Endothelial cell of umbilical vein (primary cell): ENCODE measurements at regions not wholly inside any gene's neighbourhood (a gene's known extent, or its start where the extent isn't known, plus 50 kb on each side); places are given as distances from the start of the nearest gene placed in this dataset.

Source experiments
- BruUV-seq: library from RNA; stranded (reverse); fragments of 400-500 nt; replicated peaks from 2 replicates; lab custom pipeline; 2021; lab: Mats Ljungman, UMichigan
- CTCF ChIA-PET: fragments of 300-600, 350-600 bp; sonication (Branson Sonifier 250); formaldehyde crosslinking; loops from one replicate; lab custom pipeline; 2021; ENCODE audit warnings: antibody characterized with exemption, inconsistent platforms; lab: Charles Lee
- POLR2A ChIA-PET: fragments of 300-600, 350-600 bp; sonication (Branson Sonifier 250); formaldehyde crosslinking; loops from one replicate; lab custom pipeline; 2021; ENCODE audit warnings: antibody characterized with exemption, inconsistent platforms; lab: Charles Lee
- DNase-seq: peaks from one replicate; pipeline ENCODE4 v3.0.0-alpha.2; 2011; ENCODE audit warnings: low read depth, low spot score
- FAIRE-seq: peaks from 2 replicates; lab custom pipeline; 2011; peaks lifted over from hg19 to GRCh38; lab: Jason Lieb, UNC
- H2AFZ ChIP-seq: 2 replicates; pipeline ENCODE4 v1.6.0; 2012; ENCODE audit warnings: low read depth, low read length, control low read depth, inconsistent platforms
- H3K27ac ChIP-seq: 2 replicates; pipeline ENCODE4 v1.5.1; 2011; ENCODE audit warnings: low read depth, mild to moderate bottlenecking, control low read depth, low read length, moderate library complexity; ENCODE audit not compliant: insufficient read depth
- H3K27me3 ChIP-seq, 2 experiments: 2 replicates each; pipeline versions ENCODE4 v1.6.0 to v1.6.1; 2011; ENCODE audit warnings: low read length in 2 of 2, mixed read lengths in 1 of 2; ENCODE audit not compliant: control insufficient read depth in 2 of 2, insufficient read depth in 2 of 2
- H3K36me3 ChIP-seq, 2 experiments: 2 replicates in 1 of 2; 3 replicates in 1 of 2; pipeline ENCODE4 v1.5.1; 2011; ENCODE audit warnings: low read length in 2 of 2, mild to moderate bottlenecking in 1 of 2, moderate library complexity in 1 of 2; ENCODE audit not compliant: control insufficient read depth in 2 of 2, insufficient read depth in 2 of 2; ENCODE audit errors: extremely low read depth in 1 of 2
- H3K4me1 ChIP-seq: 3 replicates; pipeline ENCODE4 v1.5.1; 2011; ENCODE audit warnings: mild to moderate bottlenecking, low read length; ENCODE audit not compliant: control insufficient read depth, insufficient read depth; ENCODE audit errors: extremely low read depth
- H3K4me2 ChIP-seq: 2 replicates; pipeline ENCODE4 v1.6.1; 2011; ENCODE audit warnings: low read length, control low read depth, mixed read lengths; ENCODE audit not compliant: insufficient read depth
- H3K4me3 ChIP-seq, 3 experiments: fragments of 200-600 bp in 1 of 3; sonication (generic), shearing (Covaris generic) in 1 of 3; replicated peaks in 1 of 3; 2 replicates each; pipeline ENCODE4 v1.5.1; 2011 to 2016; ENCODE audit warnings: control low read depth in 3 of 3, low read length in 3 of 3, mild to moderate bottlenecking in 2 of 3, inconsistent platforms in 1 of 3, low read depth in 1 of 3, moderate library complexity in 1 of 3; ENCODE audit not compliant: insufficient read depth in 1 of 3
- H3K79me2 ChIP-seq: 2 replicates; pipeline ENCODE4 v1.6.0; 2012; ENCODE audit warnings: low read length, inconsistent platforms; ENCODE audit not compliant: control insufficient read depth, insufficient read depth
- H3K9ac ChIP-seq: replicated peaks from 2 replicates; pipeline ENCODE3; 2011; ENCODE audit warnings: low read length, control low read depth; ENCODE audit not compliant: insufficient read depth; ENCODE audit errors: extremely low read depth
- H3K9me1 ChIP-seq: replicated peaks from 3 replicates; pipeline ENCODE4 v1.6.0; 2011; ENCODE audit warnings: mild to moderate bottlenecking, low read length; ENCODE audit not compliant: control insufficient read depth, insufficient read depth; ENCODE audit errors: extremely low read depth
- H3K9me3 ChIP-seq: replicated peaks from 2 replicates; pipeline ENCODE4 v1.5.1; 2012; ENCODE audit warnings: low read length, inconsistent platforms; ENCODE audit not compliant: control insufficient read depth, insufficient read depth
- H4K20me1 ChIP-seq: replicated peaks from 2 replicates; pipeline ENCODE3; 2011; ENCODE audit warnings: mild to moderate bottlenecking, low read length; ENCODE audit not compliant: control insufficient read depth, insufficient read depth; ENCODE audit errors: extremely low read depth
- EZH2 ChIP-seq: IDR thresholded peaks from 2 replicates; pipeline ENCODE4 v1.6.1; 2012; ENCODE audit warnings: borderline replicate concordance, low read depth, mild to moderate bottlenecking, moderate library complexity, low read length, inconsistent platforms; ENCODE audit not compliant: severe bottlenecking
- FOS ChIP-seq: IDR thresholded peaks from 2 replicates; pipeline ENCODE4 v1.6.1; 2011; ENCODE audit warnings: mild to moderate bottlenecking, low read length, moderate library complexity, borderline replicate concordance; ENCODE audit not compliant: insufficient read depth
- GATA2 ChIP-seq: IDR thresholded peaks from 2 replicates; pipeline ENCODE4 v1.7.0; 2011; ENCODE audit warnings: low read depth, mild to moderate bottlenecking, moderate library complexity, mixed read lengths, low read length; ENCODE audit not compliant: insufficient read length, insufficient read depth
- JUN ChIP-seq: IDR thresholded peaks from 2 replicates; pipeline ENCODE4 v1.6.1; 2011; ENCODE audit warnings: borderline replicate concordance, low read depth; ENCODE audit not compliant: insufficient read length, insufficient read depth
- MAX ChIP-seq: IDR thresholded peaks from 2 replicates; pipeline ENCODE4 v1.6.1; 2011; ENCODE audit not compliant: insufficient read depth, insufficient read length
- MYC ChIP-seq: IDR thresholded peaks from one replicate; pipeline ENCODE4 v1.6.1; 2011; ENCODE audit warnings: mild to moderate bottlenecking, low read depth, low read length
- POLR2A ChIP-seq: IDR thresholded peaks from 2 replicates; pipeline ENCODE4 v1.6.1; 2012; ENCODE audit warnings: low read depth, mild to moderate bottlenecking, control low read depth, low read length
- POLR2AphosphoS5 ChIP-seq: IDR thresholded peaks from 2 replicates; pipeline ENCODE4 v1.6.1; 2012; ENCODE audit warnings: low read depth, mild to moderate bottlenecking, control low read depth, low read length, moderate library complexity; ENCODE audit not compliant: insufficient read depth
- dilution Hi-C: fragments of 300-500 bp; cut with MboI; formaldehyde crosslinking; loops from one replicate; pipeline ENCODE4 v1.15.0; 2019; ENCODE audit warnings: low sequenced_read_pairs; ENCODE audit not compliant: extremely low pct_ligation_motif_present
- intact Hi-C: fragments of 100-400 bp; cut with micrococcal nuclease; formaldehyde crosslinking; loops from one replicate; pipeline ENCODE4 v1.10.0; 2022
- TF ChIP-seq, protein P1 (sequence below), 2 donors: IDR thresholded peaks; 1 replicate in 1 of 2; 2 replicates in 1 of 2; pipeline ENCODE4 v1.5.1; 2011; ENCODE audit warnings: low read length in 2 of 2, mild to moderate bottlenecking in 2 of 2, moderate library complexity in 2 of 2, control low read depth in 1 of 2, inconsistent platforms in 1 of 2, low read depth in 1 of 2; ENCODE audit not compliant: insufficient read depth in 1 of 2; ENCODE audit errors: extremely low read depth in 1 of 2

DNA sequence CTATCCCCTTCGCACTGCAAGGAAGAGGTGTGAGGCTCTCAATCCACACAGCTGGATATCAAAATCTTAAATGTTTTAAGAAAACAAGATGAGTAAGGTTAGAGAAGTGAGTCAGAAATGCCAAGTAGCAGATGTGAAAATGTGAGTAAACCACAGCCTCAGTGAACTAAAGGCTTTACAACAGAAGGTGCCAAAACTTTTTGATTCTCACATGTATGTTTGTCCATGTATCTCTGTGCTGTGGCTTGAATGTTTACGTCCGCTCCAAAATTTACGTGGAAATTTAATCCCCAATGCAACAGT is 126.8 kb upstream of the PFN2 start:
- Histone ChIP-seq H3K27me3 (no peaks in the 10 kb centered on the region), H3K4me3 (no peak overlapping the region), H4K20me1 (no peaks in the 10 kb centered on the region), H3K9ac (no peak overlapping the region), H3K4me1 (no peaks in the 10 kb centered on the region), H3K36me3 (no peaks in the 10 kb centered on the region), H3K79me2 (no peaks in the 10 kb centered on the region), H3K9me3 (no peaks in the 10 kb centered on the region), H3K27ac (no peak overlapping the region), H3K4me2 (no peak overlapping the region), H2AFZ (no peak overlapping the region), H3K9me1 (no peaks in the 10 kb centered on the region)
- BruUV-seq = no TSS peak
- ChIA-PET POLR2A (no interaction called here), CTCF (no interaction called here)
- DNase-seq = no peak
- dilution Hi-C loops (no loop called here), intact Hi-C loops (no loop called here)
- no peak for FAIRE-seq
- TF ChIP-seq MYC = no peak
- TF ChIP-seq FOS = no peak
- no peak for TF ChIP-seq JUN
- TF ChIP-seq, protein P1, sequence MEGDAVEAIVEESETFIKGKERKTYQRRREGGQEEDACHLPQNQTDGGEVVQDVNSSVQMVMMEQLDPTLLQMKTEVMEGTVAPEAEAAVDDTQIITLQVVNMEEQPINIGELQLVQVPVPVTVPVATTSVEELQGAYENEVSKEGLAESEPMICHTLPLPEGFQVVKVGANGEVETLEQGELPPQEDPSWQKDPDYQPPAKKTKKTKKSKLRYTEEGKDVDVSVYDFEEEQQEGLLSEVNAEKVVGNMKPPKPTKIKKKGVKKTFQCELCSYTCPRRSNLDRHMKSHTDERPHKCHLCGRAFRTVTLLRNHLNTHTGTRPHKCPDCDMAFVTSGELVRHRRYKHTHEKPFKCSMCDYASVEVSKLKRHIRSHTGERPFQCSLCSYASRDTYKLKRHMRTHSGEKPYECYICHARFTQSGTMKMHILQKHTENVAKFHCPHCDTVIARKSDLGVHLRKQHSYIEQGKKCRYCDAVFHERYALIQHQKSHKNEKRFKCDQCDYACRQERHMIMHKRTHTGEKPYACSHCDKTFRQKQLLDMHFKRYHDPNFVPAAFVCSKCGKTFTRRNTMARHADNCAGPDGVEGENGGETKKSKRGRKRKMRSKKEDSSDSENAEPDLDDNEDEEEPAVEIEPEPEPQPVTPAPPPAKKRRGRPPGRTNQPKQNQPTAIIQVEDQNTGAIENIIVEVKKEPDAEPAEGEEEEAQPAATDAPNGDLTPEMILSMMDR (IDR thresholded peaks at IDR 0.05; ENCODE audit: extremely low read depth in 1 of 2, insufficient read depth in 1 of 2, low read depth in 1 of 2, low read length in 2 of 2) = no peak
- TF ChIP-seq MAX = no peak
- no peak for TF ChIP-seq POLR2A
- TF ChIP-seq EZH2 = no peak
- no peak for TF ChIP-seq POLR2AphosphoS5
- no peak for TF ChIP-seq GATA2
